ENCODE measurements at regions not wholly inside any gene's neighbourhood (a gene's known extent, or its start where the extent isn't known, plus 50 kb on each side); places are given as distances from the start of the nearest gene placed in this dataset.
"Not testable (repeated sequence)": the region's sequence is repeated elsewhere in the genome, so short reads cannot be mapped to it uniquely, and the experiment has no call there.

- DNase-seq, result no peak
Measured at GRCh38 chr10:52368725-52369124, 54.6 kb downstream of the DKK1 start.

- not testable (repeated sequence) for DNase-seq
Measured at GRCh38 chr10:52374207-52374606, 60.1 kb downstream of the DKK1 start.

GRCh38 chr10:52376694-52377354 is 62.7 kb downstream of the DKK1 start:
- no peak for DNase-seq

GRCh38 chr10:52378124-52378523 is 64.0 kb downstream of the DKK1 start:
- DNase-seq, result no peak

GRCh38 chr10:52379287-52379686 is 65.2 kb downstream of the DKK1 start:
- no peak for DNase-seq

GRCh38 chr10:52383088-52383487 is 69.0 kb downstream of the DKK1 start:
- DNase-seq, result no peak

- no peak for DNase-seq
Measured at GRCh38 chr10:52387744-52388143, 73.7 kb downstream of the DKK1 start.

GRCh38 chr10:52390388-52390787 is 76.3 kb downstream of the DKK1 start:
- DNase-seq, result no peak

GRCh38 chr10:52391927-52392602 is 78.0 kb downstream of the DKK1 start:
- DNase-seq, result no peak

- no peak for DNase-seq
Measured at GRCh38 chr10:52394246-52394645, 80.2 kb downstream of the DKK1 start.

- no peak for DNase-seq
Measured at GRCh38 chr10:52400562-52400961, 86.5 kb downstream of the DKK1 start.

- not testable (repeated sequence) for DNase-seq
Measured at GRCh38 chr10:52403801-52404200, 89.7 kb downstream of the DKK1 start.

- DNase-seq, result no peak
Measured at GRCh38 chr10:52409195-52409594, 95.1 kb downstream of the DKK1 start.

- DNase-seq, result no peak
Measured at GRCh38 chr10:52409928-52410327, 95.8 kb downstream of the DKK1 start.

GRCh38 chr10:52410916-52411315 is 96.8 kb downstream of the DKK1 start:
- no peak for DNase-seq

GRCh38 chr10:52419281-52419680 is 105.2 kb downstream of the DKK1 start:
- no peak for DNase-seq

- no peak for DNase-seq
Measured at GRCh38 chr10:52420656-52421055, 106.6 kb downstream of the DKK1 start.

GRCh38 chr10:52423369-52423768 is 109.3 kb downstream of the DKK1 start:
- no peak for DNase-seq

GRCh38 chr10:52424341-52424740 is 110.3 kb downstream of the DKK1 start:
- no peak for DNase-seq

GRCh38 chr10:52434734-52435133 is 120.7 kb downstream of the DKK1 start:
- no peak for DNase-seq

GRCh38 chr10:52436664-52437063 is 122.6 kb downstream of the DKK1 start:
- no peak for DNase-seq

- DNase-seq, result peak; percentile 68
Measured at GRCh38 chr10:52437205-52437646, 123.1 kb downstream of the DKK1 start.

GRCh38 chr10:52438119-52438518 is 124.0 kb downstream of the DKK1 start:
- DNase-seq, result no peak

- no peak for DNase-seq
Measured at GRCh38 chr10:52440612-52441285, 126.7 kb downstream of the DKK1 start.
